ENCODE measurements at regions not wholly inside any gene's neighbourhood (a gene's known extent, or its start where the extent isn't known, plus 50 kb on each side); places are given as distances from the start of the nearest gene placed in this dataset.

- DNase-seq, result no peak
Observed at GRCh38 chr2:37809931-37810570, 115.0 kb upstream of the RMDN2 start.

DNA sequence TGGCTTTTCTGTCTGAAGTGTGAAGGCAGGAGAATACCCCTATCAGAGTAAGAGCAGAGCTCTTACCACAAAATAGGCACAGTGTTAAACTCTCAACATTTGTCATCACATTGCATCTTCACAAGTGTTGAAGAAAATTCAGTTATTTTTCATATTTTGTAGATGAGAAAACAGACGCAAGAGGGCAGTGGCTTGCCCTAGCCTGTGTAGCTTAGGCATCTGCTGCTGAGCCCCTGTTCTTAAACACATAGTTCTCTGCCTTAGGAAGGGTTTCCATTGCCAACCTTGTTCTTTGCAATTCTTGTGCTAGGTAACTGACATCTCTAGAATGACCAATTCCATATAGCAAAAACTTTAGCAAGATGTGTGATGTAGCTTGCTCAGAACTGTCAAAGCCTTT, 112.7 kb upstream of the RMDN2 start:
- DNase-seq, result no peak

DNA sequence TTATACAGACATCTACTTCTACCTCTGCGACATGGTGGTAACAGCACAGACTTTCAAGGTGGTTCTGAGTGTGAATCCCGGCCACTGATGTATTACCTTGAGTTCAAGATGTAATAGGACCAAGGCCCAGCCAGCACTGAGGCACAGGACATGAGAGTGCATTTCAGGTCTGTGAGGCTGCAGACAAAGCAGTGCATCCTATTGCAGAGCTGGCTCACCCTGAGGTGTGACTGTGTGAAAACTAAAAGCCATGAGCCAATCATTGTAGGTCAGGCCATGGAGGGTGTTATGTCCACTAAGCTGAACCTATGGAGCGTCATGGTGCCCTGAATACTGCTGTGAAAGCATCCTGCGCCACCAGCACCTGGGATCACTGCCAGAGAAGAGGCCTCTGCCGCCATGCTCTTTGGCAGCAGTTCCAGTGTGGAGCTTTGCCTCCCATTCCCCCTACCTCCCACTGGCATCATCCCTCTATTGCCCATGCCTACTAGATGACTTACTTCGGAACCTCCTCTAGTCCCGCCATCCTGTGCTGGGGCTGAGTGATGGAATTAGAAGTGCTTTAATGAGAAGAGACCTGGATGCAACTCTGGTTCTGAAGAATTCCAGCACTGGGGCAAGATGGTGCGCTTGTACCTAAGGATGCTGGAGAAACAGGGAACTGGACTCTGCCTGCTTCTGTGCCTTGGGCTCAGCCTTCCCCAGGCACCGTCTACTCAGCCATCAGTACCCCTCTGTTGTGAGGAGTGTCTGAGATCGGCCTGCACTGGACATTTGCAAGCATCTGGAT, 112.0 kb upstream of the RMDN2 start:
- no peak for DNase-seq

GRCh38 chr2:37816036-37816435, 109.1 kb upstream of the RMDN2 start:
- no peak for DNase-seq

- no peak for DNase-seq
Observed at GRCh38 chr2:37816686-37817085, 108.4 kb upstream of the RMDN2 start.

- no peak for DNase-seq
Observed at GRCh38 chr2:37819186-37819585, 105.9 kb upstream of the RMDN2 start.

DNA sequence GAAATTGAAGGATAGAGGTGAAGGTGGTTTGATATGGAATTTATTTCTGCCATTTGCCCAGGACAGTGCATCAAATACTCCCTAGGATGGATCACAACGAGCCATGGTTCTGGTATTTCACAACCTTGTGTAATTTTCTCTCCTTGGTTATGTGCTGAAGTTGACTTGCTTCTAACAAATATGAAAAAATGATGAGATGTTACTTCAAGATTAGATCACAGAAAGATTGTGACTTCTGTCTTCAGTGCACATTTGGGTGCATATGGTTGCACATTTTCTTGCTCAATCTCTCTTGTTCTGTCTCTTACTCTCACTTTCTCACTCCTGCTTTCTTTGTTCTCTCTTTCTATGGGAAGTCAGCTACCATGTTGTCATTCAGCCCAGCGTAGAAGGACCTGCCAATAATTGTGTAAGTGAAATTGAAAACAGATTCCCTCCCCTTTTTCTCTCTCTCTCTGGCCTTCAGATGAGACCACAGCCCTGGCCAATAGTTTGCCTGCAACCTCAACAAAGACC, 104.6 kb upstream of the RMDN2 start:
- no peak for DNase-seq

DNA sequence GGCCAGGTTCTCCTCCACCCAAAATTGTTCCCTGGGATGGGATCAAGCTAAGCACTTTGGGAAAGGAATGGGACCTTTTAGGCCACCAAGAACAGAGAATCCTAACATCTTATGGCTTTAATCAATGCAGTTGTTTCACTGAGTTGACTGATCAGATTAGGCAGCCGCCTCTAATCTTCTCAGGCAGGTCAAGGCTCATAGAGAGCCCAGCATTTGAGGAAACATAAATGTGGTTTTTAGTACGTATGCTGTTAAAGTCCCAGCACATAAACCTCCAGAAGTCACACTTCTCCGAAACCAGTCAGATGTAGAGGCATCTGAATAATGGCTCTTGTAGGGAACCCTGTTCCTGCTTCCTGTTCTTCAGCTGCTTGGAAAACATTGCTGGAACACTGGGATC, 99.5 kb upstream of the RMDN2 start:
- no peak for DNase-seq

- DNase-seq, result no peak
Observed at GRCh38 chr2:37826611-37827010, 98.5 kb upstream of the RMDN2 start.

DNA sequence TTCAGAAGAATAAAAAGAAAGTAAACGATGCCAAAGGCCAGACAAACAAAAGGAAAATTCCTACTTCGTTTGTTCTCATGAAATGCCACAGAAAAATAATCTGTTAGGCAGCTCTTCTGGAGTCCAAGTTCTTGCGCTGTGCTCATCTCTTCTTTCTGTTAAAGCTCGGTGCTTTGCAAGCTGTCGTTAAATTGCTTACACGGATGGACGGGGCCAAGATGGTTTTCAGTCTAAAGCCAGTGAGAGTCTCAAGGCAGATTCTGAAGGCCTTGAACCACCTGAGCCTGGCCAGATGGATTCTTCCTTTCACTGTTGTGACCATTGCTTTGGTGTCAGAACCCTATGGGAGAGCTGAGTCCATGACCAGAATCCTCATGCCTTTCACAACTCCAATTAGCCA, 97.6 kb upstream of the RMDN2 start:
- DNase-seq, result no peak

DNA sequence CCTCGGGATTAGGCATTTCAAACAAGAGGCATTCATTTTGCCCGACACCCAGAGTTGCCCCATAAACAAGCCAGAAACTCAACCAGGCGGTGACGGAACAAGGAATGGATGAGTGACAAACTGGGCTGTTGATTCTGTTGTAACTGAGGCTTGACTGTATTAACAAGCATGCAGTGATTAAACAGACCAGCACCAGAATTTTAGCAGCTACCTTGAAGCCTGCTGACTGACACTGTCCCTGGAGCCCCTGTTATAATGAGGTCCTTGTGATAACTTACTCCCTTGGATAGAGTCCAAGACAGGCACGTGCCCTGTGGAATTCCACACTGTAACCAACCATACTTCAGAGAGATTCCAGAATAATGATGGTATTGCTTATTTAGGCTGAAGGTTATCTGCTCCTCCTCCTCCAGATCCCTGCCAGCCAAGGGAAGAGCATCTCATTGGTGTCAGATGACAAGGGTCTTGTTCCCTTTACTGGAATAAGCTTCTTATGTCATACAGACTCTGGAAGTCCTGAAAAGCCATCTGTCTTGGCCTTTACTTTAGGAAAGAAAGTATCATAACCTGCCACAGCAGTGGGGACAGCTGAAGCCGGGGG, 97.1 kb upstream of the RMDN2 start:
- DNase-seq, result no peak

GRCh38 chr2:37829202-37829601, 95.9 kb upstream of the RMDN2 start:
- no peak for DNase-seq

GRCh38 chr2:37829616-37830395, 95.3 kb upstream of the RMDN2 start:
- no peak for DNase-seq

- DNase-seq, result no peak
Observed at GRCh38 chr2:37830636-37831035, 94.5 kb upstream of the RMDN2 start.

- no peak for DNase-seq
Observed at GRCh38 chr2:37831081-37831780, 93.9 kb upstream of the RMDN2 start.

DNA sequence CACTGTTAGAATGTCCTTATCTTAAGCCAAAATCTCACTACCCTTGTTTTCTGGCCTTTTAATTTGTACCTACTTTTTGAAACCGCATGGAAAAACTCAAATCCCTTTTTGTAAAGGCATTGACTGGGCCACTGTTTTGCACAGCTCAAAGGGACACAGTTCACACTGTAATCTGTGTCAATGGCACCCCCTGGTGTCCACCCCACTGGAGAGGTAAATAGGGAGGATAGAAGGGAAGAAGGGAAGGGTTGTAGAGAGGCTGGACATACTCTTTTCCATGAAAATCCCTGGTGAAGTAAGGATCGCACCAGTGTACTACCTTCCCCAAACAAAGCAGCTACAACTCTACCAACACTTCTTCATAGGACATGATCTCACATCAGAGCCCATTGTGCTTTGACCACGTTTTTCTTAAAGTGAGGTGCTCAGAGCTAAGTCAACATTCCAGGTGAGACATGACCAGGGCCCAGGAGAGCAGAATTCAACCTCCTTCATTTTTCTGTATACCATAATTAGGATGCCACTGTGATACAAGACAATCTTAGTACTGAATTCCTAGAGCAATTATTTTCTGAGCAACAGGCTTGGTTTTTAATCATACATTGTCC, 92.4 kb upstream of the RMDN2 start:
- peak; percentile 84 for DNase-seq

DNA sequence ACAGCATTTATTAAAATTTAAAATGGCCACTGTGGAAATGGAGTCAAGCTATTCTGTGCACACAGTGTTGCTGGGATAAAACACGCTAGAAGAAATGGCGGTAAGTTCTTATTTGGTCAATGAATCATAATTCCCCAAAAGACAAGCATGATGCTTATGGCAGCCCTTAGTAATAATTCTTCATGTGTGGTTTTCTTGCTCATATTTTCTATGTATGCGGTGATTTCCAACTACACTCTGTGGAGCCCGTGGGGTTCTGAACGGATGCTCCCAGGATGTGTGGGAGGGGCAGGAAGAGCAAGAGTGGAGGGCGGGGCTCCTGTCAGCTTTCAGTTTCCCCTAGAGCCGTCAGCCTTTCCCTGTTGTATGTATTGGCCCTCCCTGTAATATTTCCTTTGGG, 91.7 kb upstream of the RMDN2 start:
- no peak for DNase-seq

DNA sequence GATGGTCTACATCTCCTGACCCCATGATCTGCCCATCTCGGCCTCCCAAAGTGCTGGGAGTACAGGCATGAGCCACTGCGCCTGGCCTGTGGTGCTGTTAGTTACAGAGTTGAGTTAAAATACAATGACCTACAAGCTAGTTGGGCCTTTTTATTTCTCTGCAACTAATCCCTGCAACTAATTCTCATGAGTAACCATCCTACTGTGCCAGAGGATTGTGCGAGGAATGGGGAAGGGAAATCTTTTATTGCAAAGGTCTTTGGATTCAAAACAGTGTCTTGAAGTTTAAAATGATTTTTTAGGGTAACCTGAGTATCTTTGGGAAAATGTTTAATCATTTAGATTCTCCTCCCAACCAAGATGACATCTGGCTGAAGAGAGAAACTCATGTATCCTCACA, 88.8 kb upstream of the RMDN2 start:
- no peak for DNase-seq

- no peak for DNase-seq
Observed at GRCh38 chr2:37836711-37837110, 88.4 kb upstream of the RMDN2 start.

DNA sequence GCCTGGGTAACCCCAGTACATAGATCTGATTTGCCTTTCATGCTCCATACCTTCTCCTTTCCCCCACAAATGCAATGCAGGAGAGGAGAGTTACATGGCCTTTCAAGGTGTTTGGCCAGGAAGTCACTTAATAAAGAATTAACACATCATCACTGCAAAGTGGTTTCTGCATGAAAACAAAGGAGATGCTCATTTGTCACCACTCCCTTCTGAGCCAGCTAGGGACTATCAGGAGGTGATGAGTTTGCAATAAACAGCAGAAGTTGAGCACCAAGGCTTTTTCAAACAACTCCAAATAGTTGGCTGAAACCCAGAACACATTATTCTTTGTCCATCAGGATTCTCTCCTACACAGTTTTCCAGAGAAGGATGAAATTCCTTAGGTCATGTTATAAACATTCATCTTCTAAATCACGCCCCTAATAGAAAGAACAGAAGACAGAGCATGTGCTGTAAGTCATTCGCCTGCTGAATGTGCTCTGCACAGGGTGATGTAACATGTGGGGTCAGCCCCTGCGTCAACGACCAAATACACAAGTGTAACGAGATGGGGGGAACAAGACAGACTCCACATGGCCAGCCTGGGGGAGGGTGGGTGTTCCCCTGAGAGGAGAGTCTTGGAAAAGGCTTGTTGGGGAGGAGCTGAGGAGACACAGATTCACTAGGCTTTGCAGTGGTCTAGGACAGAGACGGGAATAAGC, 87.3 kb upstream of the RMDN2 start:
- DNase-seq, result no peak

DNA sequence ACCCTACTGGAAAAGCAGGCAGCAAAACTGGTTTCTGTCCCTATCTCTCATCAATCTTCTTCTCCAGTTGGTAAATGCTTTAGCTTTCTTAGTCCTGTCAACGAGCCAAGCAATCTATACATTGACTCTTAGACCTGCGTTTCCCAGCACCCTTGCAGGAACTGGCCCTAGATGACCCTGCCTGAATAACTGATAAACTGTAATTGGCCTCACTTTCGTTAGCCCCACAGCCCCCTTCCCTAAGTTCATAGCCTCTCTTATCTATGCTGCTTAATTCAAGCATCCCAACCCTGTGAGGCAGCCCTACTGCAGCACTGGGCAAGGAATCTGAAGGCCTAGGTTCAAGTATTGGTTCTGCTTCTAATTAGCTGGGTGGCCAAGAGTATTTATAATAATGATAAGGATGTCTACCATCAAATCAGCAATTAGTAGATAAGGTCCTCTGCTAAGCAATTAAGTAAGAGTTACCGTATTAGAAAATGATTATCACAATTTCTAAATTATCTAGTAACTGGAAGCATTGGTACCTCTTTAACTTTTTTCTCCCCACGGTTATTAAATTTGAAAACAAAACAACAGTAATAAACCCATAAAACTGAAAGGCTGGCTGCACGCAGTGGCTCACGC, 86.4 kb upstream of the RMDN2 start:
- no peak for DNase-seq
